Activated CD4-positive, alpha-beta memory T cell treated with anti-CD3 and anti-CD28 coated beads for 36 hours (primary cell): ENCODE measurements at regions not wholly inside any gene's neighbourhood (a gene's known extent, or its start where the extent isn't known, plus 50 kb on each side); places are given as distances from the start of the nearest gene placed in this dataset.
"Not testable (repeated sequence)": the region's sequence is repeated elsewhere in the genome, so short reads cannot be mapped to it uniquely, and the experiment has no call there.

Source experiments
- CTCF ChIA-PET: fragments of 350-600 bp; sonication (Branson Sonifier 250); formaldehyde crosslinking; loops from one replicate; lab custom pipeline; 2021; ENCODE audit warnings: antibody characterized with exemption, inconsistent platforms; lab: Charles Lee
- POLR2A ChIA-PET: fragments of 350-600 bp; sonication (Branson Sonifier 250); formaldehyde crosslinking; loops from one replicate; lab custom pipeline; 2021; ENCODE audit warnings: antibody characterized with exemption; lab: Charles Lee
- DNase-seq: peaks from one replicate; pipeline ENCODE4 v3.0.0-alpha.2; 2020
- H3K27ac Mint-ChIP-seq: one replicate; pipeline ENCODE4 v1.8.0; 2021; ENCODE audit warnings: mixed read lengths
- H3K27me3 Mint-ChIP-seq: one replicate; pipeline ENCODE4 v1.8.0; 2021; ENCODE audit warnings: mixed read lengths
- H3K36me3 Mint-ChIP-seq: one replicate; pipeline ENCODE4 v1.8.0; 2021; ENCODE audit warnings: mixed read lengths
- H3K4me1 Mint-ChIP-seq: one replicate; pipeline ENCODE4 v1.8.0; 2021; ENCODE audit warnings: low read depth, mixed read lengths
- H3K4me3 Mint-ChIP-seq: one replicate; pipeline ENCODE4 v1.8.0; 2021; ENCODE audit warnings: mild to moderate bottlenecking, mixed read lengths
- H3K9me3 Mint-ChIP-seq: one replicate; pipeline ENCODE4 v1.8.0; 2021; ENCODE audit warnings: mixed read lengths
- intact Hi-C: fragments of 100-400 bp; cut with micrococcal nuclease; formaldehyde crosslinking; loops from one replicate; pipeline ENCODE4 v1.15.1; 2023

DNA sequence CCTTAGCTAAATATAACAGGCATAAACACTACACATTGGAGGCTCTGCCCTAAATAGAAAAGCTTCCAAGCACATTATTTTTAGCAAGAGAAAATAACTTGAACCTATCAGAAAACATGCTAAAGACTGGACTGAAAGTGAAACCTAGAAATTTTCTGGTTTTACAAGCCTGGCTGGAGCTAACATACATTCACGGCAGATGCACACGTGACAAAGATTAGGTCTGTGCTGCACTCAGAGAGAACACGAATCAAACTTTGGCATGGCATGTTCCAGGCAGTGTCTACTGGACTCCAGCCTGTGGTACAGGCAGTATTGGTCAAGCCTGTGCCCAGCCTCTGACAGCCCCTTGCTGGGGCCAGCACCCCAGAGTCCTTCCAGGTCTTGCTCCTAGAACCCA lies 94.1 kb upstream of the PCBD1 start:
- Mint-ChIP-seq H3K27me3 (no peaks in the 10 kb centered on the region), H3K9me3 (no peaks in the 10 kb centered on the region), H3K36me3 (no peaks in the 10 kb centered on the region), H3K27ac (no peak overlapping the region), H3K4me1 (peaks cover 14% of the 10 kb centered on the region), H3K4me3 (no peak overlapping the region)
- no peak for DNase-seq
- ChIA-PET POLR2A (no interaction called here), CTCF (no interaction called here)
- intact Hi-C loops: no loop called here

DNA sequence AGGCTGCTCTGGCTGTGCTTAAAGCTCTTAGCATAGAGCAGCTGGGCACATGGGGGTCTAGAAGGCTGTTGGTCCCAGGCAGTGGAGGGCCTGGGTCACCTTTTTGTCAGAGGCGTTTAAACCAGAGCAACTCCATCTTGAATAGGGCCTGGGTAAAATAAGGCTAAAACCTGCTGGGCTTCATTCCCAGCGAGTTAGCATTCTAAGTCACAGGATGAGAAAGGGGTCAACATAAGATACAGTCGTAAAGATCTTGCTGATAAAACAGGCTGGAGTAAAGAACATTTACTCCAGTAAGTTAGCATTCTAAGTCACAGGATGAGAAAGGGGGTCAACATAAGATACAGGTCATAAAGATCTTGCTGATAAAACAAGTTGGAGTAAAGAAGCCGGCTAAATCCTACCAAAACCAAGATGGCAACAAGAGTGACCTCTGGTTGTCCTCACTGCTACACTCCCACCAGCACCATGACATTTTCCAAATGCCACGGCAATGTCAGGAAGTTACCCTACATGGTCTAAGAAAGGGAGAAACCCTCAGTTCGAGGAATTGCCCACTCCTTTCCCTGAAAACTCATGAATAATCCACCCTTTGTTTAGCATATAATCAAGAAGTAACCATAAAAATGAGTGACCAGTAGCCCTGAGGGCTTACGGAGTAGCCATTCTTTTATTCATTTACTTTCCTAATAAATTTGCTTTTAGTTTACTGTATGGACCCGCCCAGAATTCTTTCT lies 96.8 kb upstream of the PCBD1 start:
- no peak overlapping the region for H3K4me3 Mint-ChIP-seq
- no peak for DNase-seq
- H3K36me3 Mint-ChIP-seq: no peaks in the 10 kb centered on the region
- no peaks in the 10 kb centered on the region for H3K9me3 Mint-ChIP-seq
- ChIA-PET CTCF (no interaction called here), POLR2A (no interaction called here)
- H3K27ac Mint-ChIP-seq: no peak overlapping the region
- H3K4me1 Mint-ChIP-seq: peaks cover 14% of the 10 kb centered on the region
- intact Hi-C loops: no loop called here
- H3K27me3 Mint-ChIP-seq: no peaks in the 10 kb centered on the region

DNA sequence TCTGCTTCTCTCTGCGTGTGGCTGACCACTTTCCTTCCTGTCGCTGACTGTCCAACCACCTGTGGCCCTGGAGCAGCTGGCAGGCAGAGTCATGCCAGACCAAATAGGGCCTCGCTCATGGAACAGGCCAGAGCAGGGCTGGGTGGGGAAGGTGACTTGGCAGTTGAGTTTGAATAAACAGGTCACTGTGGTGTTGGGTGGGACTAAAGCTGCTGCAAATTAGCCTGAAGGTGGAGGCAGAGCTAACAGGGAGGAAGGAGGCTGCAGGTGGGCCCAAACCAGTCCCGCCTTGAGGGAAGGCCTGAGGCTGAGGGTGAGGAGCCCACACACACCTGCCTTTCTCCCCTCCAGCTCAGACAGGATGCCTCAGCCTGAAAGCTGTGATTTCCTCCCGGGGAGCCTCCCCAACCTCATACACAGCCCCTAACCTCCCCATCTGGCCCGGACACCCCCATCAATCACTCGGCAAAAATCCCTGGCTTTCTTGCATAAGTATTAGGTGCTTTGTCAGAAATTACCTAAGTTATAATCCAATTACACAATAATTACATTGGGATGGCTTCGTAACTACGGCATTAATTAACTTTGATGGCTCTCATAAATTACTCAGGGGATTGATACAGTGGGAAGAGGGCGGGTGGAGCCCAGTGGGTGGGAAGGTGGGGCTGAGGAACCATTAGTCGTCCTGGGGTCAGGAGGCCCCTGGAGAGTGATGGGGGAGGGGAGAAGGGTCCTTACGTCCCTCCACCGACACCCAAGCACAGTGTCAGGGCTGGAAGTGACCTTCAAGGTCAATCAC lies 97.7 kb upstream of the PCBD1 start:
- Mint-ChIP-seq H3K4me1 (peaks cover 14% of the 10 kb centered on the region), H3K4me3 (no peak overlapping the region), H3K27ac (no peak overlapping the region), H3K36me3 (no peaks in the 10 kb centered on the region), H3K9me3 (no peaks in the 10 kb centered on the region), H3K27me3 (no peaks in the 10 kb centered on the region)
- CTCF ChIA-PET: interaction anchor here (1.1 kb wide), 1 partner anchor 60 kb away, joined by 3 read pairs; no protein-coding TSS in a partner anchor
- POLR2A ChIA-PET: no interaction called here
- intact Hi-C loops: no loop called here
- peak; percentile 13 for DNase-seq

DNA sequence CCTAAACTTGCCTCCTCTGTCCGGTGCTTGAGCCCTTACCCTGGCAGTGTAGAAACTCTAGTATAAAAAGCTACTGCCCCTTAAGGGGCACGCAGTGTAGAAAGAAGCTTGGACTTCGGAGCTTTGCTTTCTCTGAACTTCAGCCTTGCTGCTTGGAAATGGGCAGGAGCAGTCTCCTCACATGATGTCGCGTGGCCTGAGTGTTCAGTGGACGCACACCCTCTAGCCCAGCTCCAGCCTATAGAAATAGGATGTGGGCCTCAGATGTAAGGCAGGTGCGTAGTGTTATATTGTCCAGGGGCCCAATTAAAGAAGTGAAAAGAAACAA lies 98.2 kb upstream of the PCBD1 start:
- H3K27ac Mint-ChIP-seq: no peak overlapping the region
- intact Hi-C loops: no loop called here
- no peaks in the 10 kb centered on the region for H3K36me3 Mint-ChIP-seq
- H3K4me1 Mint-ChIP-seq: peaks cover 14% of the 10 kb centered on the region
- DNase-seq: no peak
- H3K4me3 Mint-ChIP-seq: no peak overlapping the region
- H3K27me3 Mint-ChIP-seq: no peaks in the 10 kb centered on the region
- ChIA-PET POLR2A (no interaction called here), CTCF (interaction anchor here (1.1 kb wide), 1 partner anchor 61 kb away, joined by 3 read pairs; no protein-coding TSS in a partner anchor)
- no peaks in the 10 kb centered on the region for H3K9me3 Mint-ChIP-seq

DNA sequence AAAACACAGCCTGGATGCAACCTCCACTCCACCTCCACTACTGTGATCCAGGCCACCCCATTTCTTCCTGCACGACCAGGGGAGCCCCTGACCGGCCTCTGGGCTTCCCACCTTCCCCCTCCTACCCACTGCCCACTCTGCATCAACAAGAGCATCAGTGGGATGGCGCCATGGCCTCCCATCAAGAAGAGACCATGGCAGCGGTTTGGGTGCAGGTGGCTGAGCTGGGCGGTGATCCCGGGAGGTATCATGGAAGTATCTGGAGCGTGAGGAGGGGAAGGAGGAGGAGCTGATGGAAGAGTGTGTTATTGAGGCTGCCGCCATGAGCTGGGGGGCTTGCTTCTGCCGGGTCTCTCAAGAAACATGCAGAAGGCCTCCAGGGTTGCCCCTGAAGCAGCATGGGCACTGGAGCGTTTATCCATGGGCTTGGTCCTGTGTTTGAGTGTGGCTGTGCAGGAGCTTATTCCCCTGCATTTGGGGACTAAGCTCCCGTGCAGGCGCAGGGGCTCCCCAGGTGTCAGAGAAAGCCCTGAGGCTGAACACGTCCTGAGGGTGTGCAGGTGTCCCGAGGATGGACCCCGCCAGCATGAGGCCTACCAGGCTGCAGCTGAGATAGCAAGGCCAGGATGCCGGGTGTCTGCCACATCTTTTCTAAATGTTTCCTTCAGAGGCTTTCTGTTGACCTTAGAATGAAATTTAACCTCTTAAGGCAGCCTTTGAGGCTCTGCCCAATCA lies 99.2 kb upstream of the PCBD1 start:
- Mint-ChIP-seq H3K4me3 (no peak overlapping the region), H3K36me3 (no peaks in the 10 kb centered on the region), H3K9me3 (no peaks in the 10 kb centered on the region), H3K27ac (no peak overlapping the region), H3K27me3 (no peaks in the 10 kb centered on the region), H3K4me1 (peaks cover 6% of the 10 kb centered on the region)
- no peak for DNase-seq
- ChIA-PET POLR2A (no interaction called here), CTCF (no interaction called here)
- intact Hi-C loops: no loop called here

DNA sequence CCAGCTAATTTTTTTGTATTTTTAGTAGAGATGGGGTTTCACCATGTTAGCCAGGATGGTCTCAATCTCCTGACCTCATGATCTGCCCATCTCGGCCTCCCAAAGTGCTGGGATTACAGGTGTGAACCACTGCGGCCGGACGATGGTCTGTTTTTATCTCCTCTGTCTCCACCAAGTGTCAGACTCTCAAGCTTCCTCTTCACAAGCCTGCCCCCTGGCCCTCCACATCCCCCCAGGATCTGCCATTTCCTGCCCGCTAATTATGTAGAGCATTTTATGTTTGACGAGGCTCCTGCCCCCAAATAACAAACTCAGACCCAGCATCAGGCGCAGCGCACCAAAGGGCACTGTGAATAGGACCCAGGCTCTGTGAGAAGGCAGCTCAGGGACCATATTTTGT lies 101.8 kb upstream of the PCBD1 start:
- POLR2A ChIA-PET, DNase-seq, intact Hi-C loops, H3K27ac Mint-ChIP-seq, H3K9me3 Mint-ChIP-seq, H3K36me3 Mint-ChIP-seq, H3K27me3 Mint-ChIP-seq, CTCF ChIA-PET, H3K4me1 Mint-ChIP-seq, H3K4me3 Mint-ChIP-seq: not testable (repeated sequence)

DNA sequence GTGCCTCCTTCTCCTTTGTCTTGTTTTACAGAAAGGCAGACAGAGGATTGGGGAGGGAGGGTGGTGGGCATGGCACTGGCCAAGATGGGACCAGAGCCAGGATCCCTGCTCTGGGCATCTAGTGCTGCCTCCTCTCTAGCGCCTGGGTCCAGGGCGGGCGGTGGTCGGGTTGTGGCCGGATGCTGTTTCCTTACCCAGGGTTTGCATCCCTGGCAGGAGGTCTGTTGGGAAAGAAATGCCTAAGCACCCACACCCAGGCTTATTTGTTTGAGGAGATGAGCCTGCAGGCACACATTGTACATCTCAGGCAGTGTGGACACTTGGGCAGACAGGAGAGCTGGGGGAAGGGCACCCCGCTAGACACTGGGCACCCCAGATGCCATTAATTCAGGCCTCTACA lies 102.3 kb upstream of the PCBD1 start:
- intact Hi-C loops: no loop called here
- Mint-ChIP-seq H3K4me3 (no peak overlapping the region), H3K27me3 (no peaks in the 10 kb centered on the region), H3K4me1 (no peaks in the 10 kb centered on the region), H3K27ac (no peak overlapping the region), H3K9me3 (no peaks in the 10 kb centered on the region), H3K36me3 (no peaks in the 10 kb centered on the region)
- ChIA-PET CTCF (no interaction called here), POLR2A (no interaction called here)
- DNase-seq: no peak

DNA sequence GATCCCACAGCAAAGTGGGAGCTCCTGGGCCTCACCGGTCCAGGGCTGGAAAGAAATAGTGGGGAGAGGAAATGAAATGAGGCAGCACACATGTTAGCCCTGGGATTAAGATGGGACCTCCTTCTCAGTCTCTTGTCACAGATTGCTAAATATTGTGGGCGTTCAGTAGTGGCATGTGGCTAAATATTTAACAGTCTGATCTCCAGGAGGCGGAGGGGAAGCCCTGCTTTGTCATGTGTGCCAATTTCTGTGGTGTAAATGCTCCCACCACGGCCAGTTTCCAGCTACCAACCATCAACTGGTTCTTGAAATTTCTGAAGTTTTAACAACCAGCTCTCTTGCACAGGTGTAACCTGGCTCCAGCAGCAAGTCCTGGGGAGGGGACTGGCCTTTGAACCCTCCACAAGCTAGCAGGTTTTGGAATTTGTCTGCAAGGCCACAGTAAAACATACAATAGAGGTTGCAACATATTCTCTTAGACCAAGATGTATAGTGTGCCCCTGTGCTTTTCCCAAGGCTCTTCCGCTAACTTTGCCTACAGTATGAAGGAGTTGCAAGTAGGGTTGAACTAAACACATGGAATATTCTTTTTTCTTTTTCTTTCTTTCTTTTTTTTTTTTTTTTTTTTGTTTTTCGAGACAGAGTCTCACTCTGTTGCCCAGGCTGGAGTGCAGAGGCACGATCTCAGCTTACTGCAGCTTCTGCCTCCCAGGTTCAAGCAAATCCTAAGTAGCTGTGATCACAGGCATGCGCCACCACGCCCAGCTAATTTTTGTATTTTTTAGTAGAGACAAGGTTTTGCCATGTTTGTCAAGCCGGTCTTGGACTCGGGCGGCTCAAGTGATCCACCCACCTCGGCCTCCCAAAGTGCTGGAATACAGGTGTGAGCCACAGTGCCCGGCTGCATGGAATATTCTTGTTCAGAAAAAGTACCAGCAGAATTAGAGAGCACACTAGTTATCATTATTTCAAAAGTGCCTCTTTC lies 103.1 kb upstream of the PCBD1 start:
- H3K4me1 Mint-ChIP-seq: no peaks in the 10 kb centered on the region
- ChIA-PET POLR2A (no interaction called here), CTCF (no interaction called here)
- DNase-seq: no peak
- H3K4me3 Mint-ChIP-seq: no peak overlapping the region
- no peaks in the 10 kb centered on the region for H3K9me3 Mint-ChIP-seq
- no peak overlapping the region for H3K27ac Mint-ChIP-seq
- no peaks in the 10 kb centered on the region for H3K36me3 Mint-ChIP-seq
- intact Hi-C loops: no loop called here
- H3K27me3 Mint-ChIP-seq: peaks cover 4% of the 10 kb centered on the region

DNA sequence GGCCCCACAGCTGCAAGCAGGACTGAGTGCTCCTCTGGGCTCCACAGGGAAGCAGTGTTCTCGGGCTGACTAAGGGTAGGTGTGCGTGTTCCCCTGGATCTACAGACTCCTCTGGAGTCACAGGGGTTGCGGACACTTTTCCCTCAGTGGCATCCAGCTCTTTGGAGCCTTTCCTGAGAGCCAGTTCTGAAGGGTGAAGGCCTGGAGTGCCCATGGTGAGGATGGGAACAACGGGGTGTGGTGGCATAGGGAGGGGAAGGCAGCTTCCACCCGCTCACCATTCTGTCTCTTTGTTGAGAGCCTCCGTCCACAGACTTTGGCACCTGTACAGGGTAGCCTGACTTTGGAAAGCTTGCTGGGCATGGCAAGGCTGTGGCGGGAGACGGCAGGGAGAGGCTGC lies 104.1 kb upstream of the PCBD1 start:
- H3K9me3 Mint-ChIP-seq: no peaks in the 10 kb centered on the region
- no peak overlapping the region for H3K27ac Mint-ChIP-seq
- intact Hi-C loops: no loop called here
- no peaks in the 10 kb centered on the region for H3K36me3 Mint-ChIP-seq
- peaks cover 6% of the 10 kb centered on the region for H3K27me3 Mint-ChIP-seq
- no peak for DNase-seq
- ChIA-PET POLR2A (no interaction called here), CTCF (no interaction called here)
- no peaks in the 10 kb centered on the region for H3K4me1 Mint-ChIP-seq
- no peak overlapping the region for H3K4me3 Mint-ChIP-seq

DNA sequence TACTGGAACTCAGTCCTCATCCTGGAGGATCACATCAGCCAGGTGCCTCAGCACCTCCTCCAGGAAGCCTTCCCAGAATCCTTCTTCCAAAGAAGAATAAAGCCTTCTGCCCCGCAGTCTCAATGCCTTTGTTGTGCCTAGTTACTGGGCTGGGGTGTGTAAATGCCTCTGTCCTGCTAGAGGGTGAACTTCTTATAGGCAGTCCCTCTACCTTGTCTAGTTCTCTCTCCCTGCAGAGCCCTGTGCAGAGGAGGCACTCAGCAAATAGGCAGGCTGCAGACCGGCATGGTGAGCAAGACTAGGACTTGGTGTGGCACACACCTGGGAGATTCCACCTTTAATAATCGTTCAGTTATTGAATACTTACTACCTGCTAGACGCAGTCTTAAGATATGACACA lies 104.7 kb upstream of the PCBD1 start:
- POLR2A ChIA-PET: no interaction called here
- H3K4me3 Mint-ChIP-seq: no peak overlapping the region
- no peaks in the 10 kb centered on the region for H3K9me3 Mint-ChIP-seq
- H3K36me3 Mint-ChIP-seq: no peaks in the 10 kb centered on the region
- DNase-seq: no peak
- intact Hi-C loops: no loop called here
- CTCF ChIA-PET: no interaction called here
- no peak overlapping the region for H3K27ac Mint-ChIP-seq
- H3K27me3 Mint-ChIP-seq: peaks cover 6% of the 10 kb centered on the region
- no peaks in the 10 kb centered on the region for H3K4me1 Mint-ChIP-seq

DNA sequence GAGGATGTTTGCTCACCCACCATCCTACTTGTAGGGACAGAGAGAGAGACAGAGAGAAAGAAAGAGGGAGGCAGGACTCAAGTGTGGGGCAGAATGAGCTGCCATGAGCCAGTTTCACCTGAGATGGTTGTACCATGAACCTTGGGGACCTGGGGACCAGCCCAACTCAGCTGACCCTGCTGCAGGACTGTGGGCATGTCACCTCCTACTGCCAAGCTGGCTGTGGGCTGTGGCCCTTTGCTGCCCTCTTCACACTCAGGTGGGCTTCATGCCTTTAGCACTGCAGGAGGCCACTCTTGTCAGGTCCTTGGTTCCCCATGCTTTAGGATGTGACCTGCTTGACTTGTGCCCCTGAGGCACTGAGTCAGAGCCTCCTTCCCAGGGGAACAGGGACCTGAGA lies 108.2 kb upstream of the PCBD1 start:
- POLR2A ChIA-PET: no interaction called here
- DNase-seq: no peak
- Mint-ChIP-seq H3K4me3 (no peak overlapping the region), H3K4me1 (no peaks in the 10 kb centered on the region), H3K36me3 (no peaks in the 10 kb centered on the region), H3K27ac (no peak overlapping the region), H3K9me3 (no peaks in the 10 kb centered on the region), H3K27me3 (peaks cover 6% of the 10 kb centered on the region)
- CTCF ChIA-PET: no interaction called here
- intact Hi-C loops: no loop called here

DNA sequence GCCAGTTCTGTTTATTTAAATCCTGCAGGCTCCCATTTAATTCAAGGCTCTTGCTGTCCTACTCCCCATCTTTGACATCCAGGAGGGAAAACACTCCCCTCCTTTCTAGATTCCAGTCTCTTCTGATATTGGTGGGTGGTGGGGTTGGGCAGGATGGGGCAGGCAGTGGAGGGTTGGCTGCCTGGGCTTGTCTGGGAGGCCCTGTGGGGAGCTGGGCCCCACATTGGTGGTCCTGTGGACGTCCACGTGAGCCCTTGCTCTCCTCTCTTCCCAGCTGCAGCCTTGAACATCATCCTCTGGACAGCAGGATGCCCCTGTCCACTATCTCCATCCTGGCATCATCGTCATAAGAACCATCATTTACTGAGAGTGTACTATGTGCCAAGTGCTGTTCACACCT lies 108.9 kb upstream of the PCBD1 start:
- H3K27ac Mint-ChIP-seq: no peak overlapping the region

More for the DNA sequence above, 108.9 kb upstream of the PCBD1 start:
- Mint-ChIP-seq H3K4me1 (no peaks in the 10 kb centered on the region), H3K27me3 (peaks cover 6% of the 10 kb centered on the region), H3K4me3 (no peak overlapping the region), H3K36me3 (no peaks in the 10 kb centered on the region), H3K9me3 (no peaks in the 10 kb centered on the region)
- CTCF ChIA-PET: no interaction called here
- intact Hi-C loops: no loop called here
- POLR2A ChIA-PET: no interaction called here
- no peak for DNase-seq
